ENCODE measurements at regions not wholly inside any gene's neighbourhood (a gene's known extent, or its start where the extent isn't known, plus 50 kb on each side); places are given as distances from the start of the nearest gene placed in this dataset.

GRCh38 chr7:9023675-9024294, 590.4 kb downstream of the NXPH1 start:
- TF ChIP-seq CTCF (IDR thresholded peaks at IDR 0.05) (no peak), POLR2A (IDR thresholded peaks at IDR 0.05) (no peak), EP300 (IDR thresholded peaks at IDR 0.05) (no peak)
